ENCODE measurements at regions not wholly inside any gene's neighbourhood (a gene's known extent, or its start where the extent isn't known, plus 50 kb on each side); places are given as distances from the start of the nearest gene placed in this dataset.

- TF ChIP-seq, protein P1, sequence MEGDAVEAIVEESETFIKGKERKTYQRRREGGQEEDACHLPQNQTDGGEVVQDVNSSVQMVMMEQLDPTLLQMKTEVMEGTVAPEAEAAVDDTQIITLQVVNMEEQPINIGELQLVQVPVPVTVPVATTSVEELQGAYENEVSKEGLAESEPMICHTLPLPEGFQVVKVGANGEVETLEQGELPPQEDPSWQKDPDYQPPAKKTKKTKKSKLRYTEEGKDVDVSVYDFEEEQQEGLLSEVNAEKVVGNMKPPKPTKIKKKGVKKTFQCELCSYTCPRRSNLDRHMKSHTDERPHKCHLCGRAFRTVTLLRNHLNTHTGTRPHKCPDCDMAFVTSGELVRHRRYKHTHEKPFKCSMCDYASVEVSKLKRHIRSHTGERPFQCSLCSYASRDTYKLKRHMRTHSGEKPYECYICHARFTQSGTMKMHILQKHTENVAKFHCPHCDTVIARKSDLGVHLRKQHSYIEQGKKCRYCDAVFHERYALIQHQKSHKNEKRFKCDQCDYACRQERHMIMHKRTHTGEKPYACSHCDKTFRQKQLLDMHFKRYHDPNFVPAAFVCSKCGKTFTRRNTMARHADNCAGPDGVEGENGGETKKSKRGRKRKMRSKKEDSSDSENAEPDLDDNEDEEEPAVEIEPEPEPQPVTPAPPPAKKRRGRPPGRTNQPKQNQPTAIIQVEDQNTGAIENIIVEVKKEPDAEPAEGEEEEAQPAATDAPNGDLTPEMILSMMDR (conservative IDR thresholded peaks at IDR 0.05; ENCODE audit: low read depth, low read length) = no peak
- TF ChIP-seq EZH2 (IDR thresholded peaks at IDR 0.05; ENCODE audit: borderline replicate concordance, low read depth, low read length, poor library complexity, severe bottlenecking) = no peak
These were observed 90.8 kb downstream of the ZNF330 start for GRCh38 chr4:141311246-141312204.

Measured in A673 (cell line).